ENCODE measurements at regions not wholly inside any gene's neighbourhood (a gene's known extent, or its start where the extent isn't known, plus 50 kb on each side); places are given as distances from the start of the nearest gene placed in this dataset.

DNA sequence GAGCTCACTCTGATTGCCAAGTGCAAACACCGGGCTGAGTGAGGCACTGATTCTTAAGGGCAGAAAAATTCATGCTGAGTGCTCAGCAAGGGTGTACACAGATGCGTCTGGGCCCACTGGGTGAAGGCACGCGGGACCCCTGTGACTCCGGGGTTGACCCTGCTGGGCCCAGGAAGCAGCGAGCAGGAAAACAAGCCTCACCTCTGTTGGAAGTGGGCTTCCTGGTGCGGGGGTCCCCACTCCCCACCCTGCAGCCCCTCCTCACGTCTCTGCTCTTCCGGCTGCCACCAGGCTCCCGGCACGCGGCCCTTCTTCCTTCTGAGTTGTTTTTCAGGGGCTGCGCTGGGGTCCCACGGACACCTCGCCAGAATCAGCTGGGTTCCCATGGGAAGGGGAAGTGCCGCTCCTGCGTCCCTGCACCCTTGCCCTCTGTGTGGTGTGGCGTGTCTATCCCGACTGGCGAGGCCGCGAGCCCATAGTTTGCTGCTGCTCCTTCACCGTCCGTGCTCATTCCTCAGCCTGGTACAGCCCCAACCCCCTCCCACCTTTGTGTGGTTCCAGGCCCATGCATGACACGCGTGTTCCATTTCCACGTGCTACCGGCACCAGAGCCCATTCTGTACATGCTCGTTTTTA lies 80.6 kb upstream of the BHLHE23 start:
- DNase-seq (ENCODE audit: low spot score), result no peak

DNA sequence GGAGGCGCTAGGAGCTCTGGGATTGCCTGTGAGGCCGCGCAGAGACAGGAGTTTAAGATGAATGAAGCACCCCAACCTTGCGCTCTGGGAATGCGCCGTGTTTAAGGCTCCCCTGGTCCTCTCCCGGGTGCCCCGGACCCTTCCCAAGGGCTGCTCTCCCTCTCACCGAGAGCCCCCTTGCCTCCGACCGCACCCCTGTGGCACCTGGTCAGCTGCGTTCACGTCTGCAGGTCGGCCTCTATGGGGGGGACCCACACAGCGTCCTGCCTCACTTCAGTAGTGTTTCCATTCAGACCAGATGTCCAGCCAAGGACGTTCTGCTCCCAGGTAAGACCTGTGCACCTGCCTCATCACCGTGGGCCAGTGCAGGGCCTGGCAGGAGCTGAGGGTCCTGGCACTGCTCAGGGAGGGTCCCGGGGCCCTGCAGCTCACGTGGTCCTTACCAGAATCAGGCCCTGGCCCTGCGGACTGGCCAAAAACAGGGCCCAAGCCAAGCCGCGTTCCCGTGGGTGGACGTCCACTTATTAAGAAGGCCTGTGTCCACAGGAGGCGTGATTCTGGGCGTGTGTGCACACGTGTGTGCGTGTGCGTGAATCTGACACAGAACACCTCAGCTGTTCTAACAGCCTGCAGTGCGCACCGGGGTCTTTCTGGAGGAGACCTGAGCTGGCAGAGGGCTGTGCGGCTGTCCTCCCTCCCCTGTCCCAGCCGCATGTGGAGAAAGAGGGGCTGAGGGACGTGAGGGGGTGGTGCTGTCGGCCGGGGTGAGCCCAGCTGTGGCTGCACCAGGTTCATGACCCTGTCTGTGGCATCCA lies 79.9 kb upstream of the BHLHE23 start:
- DNase-seq (ENCODE audit: low spot score), result no peak

DNA sequence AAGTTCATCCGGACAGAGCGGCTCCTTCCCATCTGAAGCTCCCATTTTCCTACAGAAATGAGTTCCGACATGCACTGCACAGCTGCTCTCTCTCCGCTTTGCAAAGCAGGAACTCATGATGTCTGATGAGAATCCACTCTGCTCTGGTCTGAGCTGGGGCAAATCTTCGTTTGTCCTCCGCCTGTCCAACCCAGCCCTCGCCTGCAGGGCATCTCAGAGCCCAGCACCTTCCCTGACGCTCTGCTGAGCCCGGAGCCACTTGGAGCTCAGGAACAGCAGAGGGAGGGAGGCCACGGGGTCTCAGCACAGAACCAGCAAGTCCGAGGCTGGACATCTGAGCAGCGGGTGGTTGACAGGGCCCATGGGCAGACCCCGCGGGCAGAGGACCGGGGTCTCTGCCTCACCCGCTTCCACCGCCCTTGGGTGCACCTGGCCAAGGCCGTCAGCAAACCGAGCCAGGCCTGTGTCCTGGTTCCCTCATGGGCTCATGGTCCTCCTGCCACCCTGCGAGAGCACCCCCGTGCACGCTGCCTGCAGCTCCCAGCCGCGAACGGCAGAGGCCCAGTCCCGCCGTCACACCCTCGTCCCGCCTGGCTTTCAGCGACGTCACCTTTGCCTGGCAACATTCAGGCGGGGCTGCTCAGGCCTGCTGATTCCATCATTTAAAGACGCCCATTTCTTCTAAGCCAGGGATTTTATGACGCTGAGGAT lies 78.5 kb upstream of the BHLHE23 start:
- no peak for DNase-seq (ENCODE audit: low spot score)

- no peak for DNase-seq (ENCODE audit: low spot score)
Measured at GRCh38 chr20:63084563-63084927, 77.8 kb upstream of the BHLHE23 start.

DNA sequence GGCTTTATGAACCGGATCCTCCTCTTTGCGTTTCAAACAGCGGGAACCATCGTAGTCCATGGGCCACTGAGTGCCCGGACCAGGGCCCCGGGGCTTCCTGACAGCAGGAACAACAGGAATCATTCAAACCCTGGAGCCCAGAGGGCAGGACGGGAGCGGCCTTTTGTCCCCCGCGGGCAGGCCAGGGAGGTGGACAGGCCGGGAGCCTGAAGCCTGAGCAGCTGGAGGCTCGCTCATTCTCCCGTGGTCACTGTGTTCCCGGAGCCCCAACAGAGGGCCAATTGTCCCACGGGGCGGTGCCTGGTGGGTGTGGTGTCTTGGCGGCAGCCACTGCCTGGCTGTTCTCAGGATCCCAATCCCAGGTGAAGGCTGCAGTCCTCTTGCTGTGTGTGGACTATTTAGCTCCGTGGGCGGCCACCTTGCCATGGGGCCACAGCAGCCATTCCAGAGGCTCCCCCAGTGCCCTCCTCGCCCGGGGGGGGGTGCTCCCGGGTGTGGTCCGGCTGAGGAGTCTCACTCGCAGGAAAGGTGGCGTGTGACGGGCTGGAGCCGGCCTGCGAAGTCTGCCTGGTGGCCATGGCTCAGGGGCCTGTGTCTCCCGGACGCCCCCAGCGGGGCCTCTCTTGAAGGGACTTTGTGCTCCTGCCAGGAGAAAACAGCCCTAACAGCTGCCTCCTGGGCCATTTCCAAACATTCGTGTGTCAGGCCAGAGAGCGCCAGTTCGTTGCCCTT lies 77.2 kb upstream of the BHLHE23 start:
- DNase-seq (ENCODE audit: low spot score), result no peak

- DNase-seq (ENCODE audit: low spot score), result no peak
Measured at GRCh38 chr20:63082939-63083735, 76.4 kb upstream of the BHLHE23 start.

DNA sequence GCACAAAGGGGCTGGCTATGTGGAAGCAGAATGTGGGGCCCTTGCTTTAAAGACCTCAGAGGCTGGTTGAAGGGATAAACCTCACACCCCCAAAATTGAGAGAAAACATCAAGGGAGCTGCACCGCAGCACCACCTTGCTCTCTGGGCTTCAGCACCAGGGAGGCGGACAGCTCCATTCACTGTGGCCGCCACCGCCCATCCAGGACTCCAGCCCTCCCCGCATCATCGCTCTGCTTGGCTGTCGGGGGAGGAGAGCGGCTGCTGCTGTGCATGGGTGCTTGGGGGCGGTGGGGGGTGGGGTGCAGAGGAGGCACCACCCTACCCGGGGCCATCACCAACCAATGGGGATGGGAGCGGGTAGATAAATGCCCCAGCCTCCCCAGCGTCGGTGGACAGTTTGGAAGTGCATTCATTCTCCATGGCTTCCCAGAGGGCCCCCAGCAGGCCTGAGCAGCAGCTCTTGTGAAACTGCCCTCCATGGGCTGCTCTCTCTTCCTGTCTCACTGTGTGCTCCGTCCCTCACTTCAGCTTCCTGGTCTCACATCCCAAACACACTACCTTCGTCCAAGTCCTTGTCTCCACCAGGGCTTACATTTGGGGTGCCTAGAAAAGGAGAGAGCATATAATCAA lies 75.7 kb upstream of the BHLHE23 start:
- DNase-seq (ENCODE audit: low spot score), result no peak

GRCh38 chr20:63081831-63082230 lies 75.1 kb upstream of the BHLHE23 start:
- DNase-seq (ENCODE audit: low spot score), result no peak

- no peak for DNase-seq (ENCODE audit: low spot score)
Measured at GRCh38 chr20:63081351-63081750, 74.6 kb upstream of the BHLHE23 start.

DNA sequence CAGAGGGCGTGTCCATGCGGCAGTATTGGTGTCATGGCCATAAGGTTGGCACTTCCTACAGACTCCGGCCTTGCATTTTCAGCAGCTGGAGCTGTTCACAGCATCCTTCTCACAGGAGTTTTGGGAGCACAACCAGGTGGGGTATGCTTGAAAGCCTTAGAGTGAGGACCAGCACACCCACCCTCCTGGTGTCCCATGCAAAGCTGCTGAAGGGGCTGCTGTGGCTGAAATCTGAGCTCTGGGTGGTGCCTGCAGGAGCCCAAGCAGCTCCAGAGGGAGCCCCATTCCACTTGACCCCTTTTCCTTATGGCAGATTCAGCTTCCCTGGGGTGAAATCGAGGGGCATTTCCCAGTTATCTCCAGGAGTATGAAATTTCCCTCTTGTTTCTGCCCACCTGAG lies 74.0 kb upstream of the BHLHE23 start:
- no peak for DNase-seq (ENCODE audit: low spot score)

DNA sequence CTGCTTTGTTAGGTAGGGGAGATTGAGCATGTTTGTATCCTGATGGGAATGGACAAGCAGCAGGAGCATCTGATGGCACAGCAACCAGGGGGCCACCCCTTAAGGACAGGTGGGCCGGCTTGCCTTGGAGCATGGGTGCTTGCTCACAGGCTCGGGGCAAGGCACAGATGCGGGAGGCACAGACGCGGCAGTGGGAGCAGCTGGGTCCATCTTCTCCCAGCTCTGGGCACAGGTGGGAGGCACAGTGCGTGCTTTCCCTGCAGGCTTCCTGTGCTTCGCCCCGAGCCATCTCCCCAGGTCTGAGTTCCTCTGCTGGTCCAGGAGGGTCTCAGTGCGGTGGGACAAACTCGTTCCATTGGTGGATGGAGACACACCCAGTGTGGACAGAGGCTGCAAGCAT lies 73.6 kb upstream of the BHLHE23 start:
- no peak for DNase-seq (ENCODE audit: low spot score)

DNA sequence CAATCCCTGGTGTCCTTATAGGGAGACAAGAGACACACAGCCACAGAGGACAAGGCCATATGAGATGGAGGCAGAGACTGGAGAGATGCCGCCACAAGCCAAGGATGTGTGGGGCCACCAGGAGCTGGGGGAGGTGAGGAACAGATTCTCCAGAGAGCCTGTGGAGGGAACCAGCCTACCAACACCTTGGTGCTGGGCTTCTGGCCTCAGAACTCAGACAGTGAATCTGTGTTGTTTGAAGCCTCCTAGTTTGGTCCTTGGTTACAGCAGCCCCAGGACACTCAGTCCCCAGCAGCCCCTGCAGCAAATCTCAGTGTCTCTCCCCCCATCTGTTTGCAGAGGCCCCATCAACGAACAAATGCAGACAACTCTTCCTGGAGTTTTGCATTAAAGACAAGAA lies 73.2 kb upstream of the BHLHE23 start:
- no peak for DNase-seq (ENCODE audit: low spot score)

GRCh38 chr20:63077705-63078104 lies 70.9 kb upstream of the BHLHE23 start:
- no peak for DNase-seq (ENCODE audit: low spot score)

DNA sequence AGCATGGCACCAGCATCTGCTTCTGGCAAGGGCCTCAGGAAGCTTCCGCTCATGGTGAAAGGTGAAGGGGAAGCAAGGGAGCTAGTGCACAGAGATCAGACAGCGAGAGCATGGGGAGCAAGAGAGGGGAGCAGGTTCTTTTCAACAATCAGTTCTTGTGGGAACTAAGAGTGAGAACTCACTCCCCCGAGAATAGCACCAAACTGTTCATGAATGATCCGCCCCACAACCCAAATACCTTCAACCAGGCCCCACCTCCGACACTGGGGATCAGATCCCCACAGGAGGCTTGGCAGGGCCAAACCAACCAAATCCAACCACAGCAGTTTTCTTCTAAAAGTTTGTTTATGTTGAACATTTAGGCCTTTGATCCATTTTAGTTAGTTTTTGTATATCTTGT lies 69.7 kb upstream of the BHLHE23 start:
- DNase-seq (ENCODE audit: low spot score), result no peak

GRCh38 chr20:63074631-63075030 lies 67.9 kb upstream of the BHLHE23 start:
- DNase-seq (ENCODE audit: low spot score), result no peak

GRCh38 chr20:63074182-63074581 lies 67.4 kb upstream of the BHLHE23 start:
- DNase-seq (ENCODE audit: low spot score), result no peak

DNA sequence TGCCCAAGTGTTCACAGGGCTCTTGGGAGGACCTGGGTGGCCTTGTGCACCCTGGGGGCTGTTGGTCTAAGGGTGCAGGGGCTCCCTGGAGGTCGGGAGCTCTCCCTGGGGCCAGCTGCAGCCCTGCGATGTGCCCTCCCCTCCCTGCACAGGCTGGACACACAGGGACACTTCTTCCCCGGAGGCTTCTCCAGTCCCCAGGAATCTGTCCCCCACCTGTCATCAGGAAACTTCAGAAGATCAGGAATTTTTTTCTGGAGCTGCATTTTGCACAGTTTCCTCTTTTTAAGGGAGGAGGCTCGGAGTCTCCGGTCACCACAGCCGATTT lies 66.9 kb upstream of the BHLHE23 start:
- no peak for DNase-seq (ENCODE audit: low spot score)

DNA sequence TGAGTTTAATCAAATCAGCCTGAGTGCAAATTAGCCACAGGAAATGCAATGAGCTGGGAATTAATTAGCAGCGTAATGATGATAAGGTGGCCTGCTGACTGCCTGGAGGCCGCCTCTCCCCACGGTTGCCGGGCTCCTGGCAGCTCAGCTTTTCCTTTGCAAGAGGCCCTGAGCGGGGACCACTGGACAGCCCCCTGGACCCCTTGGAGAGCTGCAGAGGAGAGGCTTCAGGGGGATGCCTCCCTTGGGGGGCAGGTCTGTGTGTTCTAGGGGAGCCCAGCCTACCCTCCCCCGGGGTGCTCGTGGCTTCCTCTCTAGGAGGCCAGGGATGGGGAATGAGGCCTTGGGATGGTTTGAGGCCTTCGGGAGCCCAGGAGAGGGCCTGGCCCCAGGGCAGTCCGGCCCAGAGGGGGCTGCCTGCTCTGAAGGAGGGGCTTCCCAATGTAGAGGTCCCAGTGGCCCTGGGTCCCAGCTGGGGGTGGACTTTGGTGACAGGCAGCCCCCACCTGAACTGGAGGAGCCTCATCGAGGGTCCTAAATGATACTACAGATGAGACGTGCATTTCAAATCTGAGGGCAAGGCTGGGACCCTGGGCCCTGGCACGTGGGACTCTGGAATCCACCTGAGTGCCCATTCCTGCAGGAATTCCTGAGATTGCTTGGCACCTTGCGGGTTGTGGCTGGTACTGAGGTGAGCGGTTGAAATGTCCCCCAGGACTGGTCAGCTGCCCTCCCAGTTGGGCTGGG lies 66.4 kb upstream of the BHLHE23 start:
- DNase-seq (ENCODE audit: low spot score), result no peak

DNA sequence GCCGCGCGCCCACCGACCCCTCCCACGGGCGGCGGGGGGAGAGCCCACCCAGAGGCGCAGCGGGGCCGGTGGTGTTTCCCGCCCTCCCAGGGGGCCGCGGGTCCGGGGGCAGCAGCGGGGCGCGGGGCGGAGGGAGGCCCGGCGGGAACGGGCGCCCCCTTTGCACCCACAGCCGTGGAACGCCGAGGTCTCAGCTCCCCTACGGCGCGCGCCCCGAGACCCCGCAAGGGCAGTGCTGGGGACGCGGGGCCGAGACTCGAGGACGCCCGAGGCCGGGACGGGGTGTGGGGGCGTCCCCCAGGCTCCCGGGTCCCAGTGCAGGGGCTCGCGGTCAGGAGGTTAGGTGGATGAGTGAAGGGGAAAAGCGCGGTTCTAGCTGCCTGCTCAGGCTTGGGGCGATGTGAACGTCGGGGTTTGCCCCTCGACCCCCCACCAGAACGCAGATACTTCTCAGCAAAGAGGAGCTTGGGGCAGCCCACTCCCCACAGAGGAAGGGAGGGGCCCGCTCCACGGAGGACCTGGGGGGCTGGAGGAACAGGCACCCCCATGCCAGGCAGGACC lies 65.5 kb upstream of the BHLHE23 start:
- no peak for DNase-seq (ENCODE audit: low spot score)

GRCh38 chr20:63071541-63072181 lies 64.9 kb upstream of the BHLHE23 start:
- no peak for DNase-seq (ENCODE audit: low spot score)
